Choroid plexus epithelial cell (primary cell): ENCODE measurements at regions not wholly inside any gene's neighbourhood (a gene's known extent, or its start where the extent isn't known, plus 50 kb on each side); places are given as distances from the start of the nearest gene placed in this dataset.

Experiments used
- DNase-seq: peaks from one replicate; pipeline ENCODE4 v3.0.0-alpha.2; 2010; ENCODE audit warnings: low read depth
- H3K4me3 ChIP-seq: 2 replicates; pipeline ENCODE4 v1.5.1; 2011; ENCODE audit warnings: low read depth, mild to moderate bottlenecking, control low read depth, low read length, moderate library complexity
- TF ChIP-seq, protein P1 (sequence below): conservative IDR thresholded peaks from 2 replicates; pipeline ENCODE4 v1.5.1; 2011; ENCODE audit warnings: low read depth, mild to moderate bottlenecking, control low read depth, inconsistent platforms, low read length, moderate library complexity

DNA sequence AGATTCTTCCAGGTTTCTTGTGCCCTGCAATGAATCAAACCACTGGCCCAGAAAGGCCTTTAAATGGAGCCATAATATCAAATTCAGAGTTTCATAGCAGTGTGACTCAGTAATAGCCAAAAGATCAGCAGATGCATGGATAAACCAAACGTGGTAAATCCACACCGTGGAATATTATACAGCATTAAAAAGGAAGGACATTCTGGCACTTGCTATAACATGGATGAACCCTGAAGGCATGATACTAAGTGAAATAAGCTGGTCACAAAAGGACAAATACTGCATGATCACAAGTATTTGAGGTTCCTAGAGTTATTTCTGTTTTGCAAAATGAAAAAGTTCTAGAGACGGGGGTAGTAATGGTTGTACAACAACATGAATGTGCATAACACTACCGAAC lies 140.1 kb downstream of the TOMM20 start:
- TF ChIP-seq, protein P1, sequence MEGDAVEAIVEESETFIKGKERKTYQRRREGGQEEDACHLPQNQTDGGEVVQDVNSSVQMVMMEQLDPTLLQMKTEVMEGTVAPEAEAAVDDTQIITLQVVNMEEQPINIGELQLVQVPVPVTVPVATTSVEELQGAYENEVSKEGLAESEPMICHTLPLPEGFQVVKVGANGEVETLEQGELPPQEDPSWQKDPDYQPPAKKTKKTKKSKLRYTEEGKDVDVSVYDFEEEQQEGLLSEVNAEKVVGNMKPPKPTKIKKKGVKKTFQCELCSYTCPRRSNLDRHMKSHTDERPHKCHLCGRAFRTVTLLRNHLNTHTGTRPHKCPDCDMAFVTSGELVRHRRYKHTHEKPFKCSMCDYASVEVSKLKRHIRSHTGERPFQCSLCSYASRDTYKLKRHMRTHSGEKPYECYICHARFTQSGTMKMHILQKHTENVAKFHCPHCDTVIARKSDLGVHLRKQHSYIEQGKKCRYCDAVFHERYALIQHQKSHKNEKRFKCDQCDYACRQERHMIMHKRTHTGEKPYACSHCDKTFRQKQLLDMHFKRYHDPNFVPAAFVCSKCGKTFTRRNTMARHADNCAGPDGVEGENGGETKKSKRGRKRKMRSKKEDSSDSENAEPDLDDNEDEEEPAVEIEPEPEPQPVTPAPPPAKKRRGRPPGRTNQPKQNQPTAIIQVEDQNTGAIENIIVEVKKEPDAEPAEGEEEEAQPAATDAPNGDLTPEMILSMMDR: no peak
- DNase-seq: no peak
- no peak overlapping the region for H3K4me3 ChIP-seq

DNA sequence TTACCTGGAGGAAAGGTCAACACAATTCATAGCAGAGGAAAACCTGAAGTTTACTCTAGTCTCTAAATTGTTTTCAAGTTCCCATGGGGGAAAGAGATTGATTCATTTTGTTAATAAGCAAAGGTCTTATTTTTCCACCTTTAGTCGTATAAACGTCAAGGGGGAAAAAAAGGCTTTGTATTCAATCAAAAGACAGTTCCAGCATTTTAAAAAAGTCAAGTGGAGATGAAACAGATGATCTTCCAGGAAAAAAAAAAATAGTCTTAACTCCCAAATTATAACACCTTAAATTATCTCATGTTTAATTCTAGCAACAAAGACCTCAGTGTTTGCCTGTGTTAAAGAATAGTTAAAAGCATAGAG lies 140.5 kb downstream of the TOMM20 start:
- TF ChIP-seq, protein P1: no peak
- no peak overlapping the region for H3K4me3 ChIP-seq

DNA sequence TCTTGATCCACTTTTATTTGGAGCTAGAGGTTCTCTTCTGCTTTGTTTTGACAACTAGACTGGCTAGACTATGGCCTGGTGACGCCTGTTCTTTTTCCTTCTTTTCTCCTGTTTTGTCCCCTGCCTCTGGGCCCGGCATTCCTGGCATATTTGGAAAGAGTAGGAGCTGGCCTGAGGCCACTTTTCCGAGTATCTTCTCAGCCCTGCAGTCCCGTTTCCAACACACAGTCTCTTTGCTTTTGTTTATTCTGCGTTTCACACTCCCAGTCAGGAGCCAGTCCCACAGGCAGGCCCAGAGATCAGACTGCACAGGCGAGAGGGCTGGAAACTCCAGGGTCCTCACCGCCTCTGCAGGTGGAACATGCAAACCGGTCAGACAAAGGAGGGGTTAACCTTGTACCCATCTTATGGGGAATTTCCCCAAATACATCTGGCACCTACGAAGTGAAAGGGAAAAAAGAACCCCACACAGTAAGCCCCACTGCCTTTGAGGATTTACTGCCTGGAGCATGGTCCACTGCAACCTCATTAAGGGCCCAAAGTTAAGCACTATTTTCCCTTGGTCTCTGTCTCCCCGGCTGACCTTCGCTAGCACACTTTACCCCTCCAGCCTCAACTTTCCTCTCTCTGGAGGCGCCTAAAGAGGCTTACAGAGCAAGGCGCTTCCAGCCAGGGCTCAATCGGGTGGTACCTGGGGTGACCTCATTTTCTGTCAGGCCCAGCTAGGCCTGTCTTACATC lies 141.1 kb downstream of the TOMM20 start:
- DNase-seq: peak; percentile 87
- TF ChIP-seq, protein P1: no peak
- H3K4me3 ChIP-seq: no peak overlapping the region

More for the DNA sequence above, 140.5 kb downstream of the TOMM20 start:
- DNase-seq: no peak

DNA sequence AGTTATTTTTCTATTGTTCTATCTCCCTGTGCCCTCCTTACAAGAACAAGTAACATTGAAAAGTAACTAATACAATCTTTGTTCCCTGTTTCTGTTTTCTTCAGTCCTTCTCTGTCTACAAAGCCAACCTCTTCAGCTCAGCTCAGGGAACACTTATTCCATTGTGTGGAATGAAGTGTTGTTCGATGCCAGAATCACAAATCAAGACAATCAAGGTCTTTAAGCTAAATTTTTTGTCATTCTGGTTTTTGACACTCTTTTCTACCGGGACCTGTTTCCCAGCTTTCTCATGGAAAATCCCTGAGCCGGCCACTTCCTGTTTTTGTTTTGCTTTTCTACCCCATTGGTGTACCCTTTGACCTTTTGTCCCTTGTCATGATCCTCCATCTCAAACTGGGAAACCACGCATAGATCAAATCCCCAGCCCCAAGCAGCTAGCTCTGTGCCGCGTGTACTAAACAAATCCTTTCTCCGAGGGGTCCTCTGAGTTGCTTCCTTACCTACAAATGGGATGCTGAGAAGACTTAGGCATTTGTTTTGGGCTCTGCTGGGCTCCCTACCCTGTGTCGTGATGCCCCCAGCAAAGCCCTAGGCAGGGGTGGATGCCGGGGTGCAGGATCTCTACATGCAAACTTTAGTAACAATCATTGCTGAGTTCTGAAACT lies 141.8 kb downstream of the TOMM20 start:
- H3K4me3 ChIP-seq: no peak overlapping the region
- TF ChIP-seq, protein P1: no peak
- peak; percentile 80 for DNase-seq

DNA sequence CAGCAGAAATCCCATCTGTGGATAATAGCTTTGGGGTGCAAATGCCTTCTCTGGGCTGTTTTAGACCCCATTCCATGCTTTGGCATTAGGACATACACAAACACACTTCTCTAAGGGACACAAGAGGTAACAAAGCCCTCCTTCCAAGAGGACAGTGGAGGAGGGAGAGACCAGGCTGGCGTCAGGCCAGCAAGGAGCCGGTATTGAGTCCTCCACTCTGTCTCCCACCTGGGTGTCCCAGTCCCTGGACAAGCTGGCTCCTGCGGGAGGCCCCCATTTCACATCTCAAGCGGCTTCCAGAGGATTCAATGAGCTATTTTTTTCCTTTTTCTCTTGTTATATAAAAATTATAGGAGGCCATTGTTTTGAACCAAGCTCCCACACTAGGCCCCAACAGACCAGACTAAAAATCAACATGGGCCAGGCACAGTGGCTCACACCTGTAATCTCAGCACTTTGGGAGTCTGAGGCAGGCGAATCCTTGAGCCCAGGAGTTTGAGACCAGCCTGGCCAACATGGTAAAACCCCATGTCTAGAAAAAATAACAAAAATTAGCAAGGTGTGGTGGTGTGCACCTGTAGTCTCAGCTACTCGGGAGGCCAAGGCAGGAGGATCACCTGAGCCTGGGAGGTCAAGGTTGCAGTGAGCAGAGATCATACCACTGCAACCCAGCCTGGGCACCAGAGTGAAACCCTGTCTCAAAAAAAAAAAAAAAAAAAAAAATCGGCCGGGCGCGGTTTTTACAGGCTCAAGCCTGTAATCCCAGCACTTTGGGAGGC lies 142.9 kb downstream of the TOMM20 start:
- no peak overlapping the region for H3K4me3 ChIP-seq
- no peak for DNase-seq
- TF ChIP-seq, protein P1: no peak

DNA sequence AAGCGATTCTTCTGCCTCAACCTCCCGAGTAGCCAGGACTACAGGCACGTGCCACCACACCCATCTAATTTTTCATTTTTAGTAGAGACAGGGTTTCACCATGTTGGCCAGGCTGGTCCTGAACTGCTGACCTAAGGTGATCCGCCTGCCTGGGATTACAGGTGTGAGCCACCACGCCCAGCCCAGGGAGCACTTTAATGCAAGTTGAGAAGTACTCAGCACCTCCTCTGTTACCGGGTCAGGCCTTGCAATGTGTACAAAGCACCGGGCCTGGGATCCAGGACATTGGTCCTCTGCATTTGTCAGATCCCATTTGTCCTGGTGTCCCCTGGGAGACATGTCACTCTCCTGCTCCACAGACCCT lies 143.6 kb downstream of the TOMM20 start:
- H3K4me3 ChIP-seq: no peak overlapping the region
- DNase-seq: no peak
- TF ChIP-seq, protein P1: no peak
